MM.1S (cell line): ENCODE measurements at regions not wholly inside any gene's neighbourhood (a gene's known extent, or its start where the extent isn't known, plus 50 kb on each side); places are given as distances from the start of the nearest gene placed in this dataset.

Experiments used
- EZH2 ChIP-seq: fragments of 300-600 bp; sonication (generic); optimal IDR thresholded peaks from 2 replicates; pipeline ENCODE3; 2017; ENCODE audit warnings: low read depth, mild to moderate bottlenecking, antibody characterized with exemption, low read length, mixed read lengths
- TF ChIP-seq, protein P1 (sequence below): fragments of 300-600 bp; sonication (generic); IDR thresholded peaks from 2 replicates; pipeline ENCODE4 v1.5.1; 2016; ENCODE audit warnings: antibody characterized with exemption, low read length, mixed read lengths

DNA sequence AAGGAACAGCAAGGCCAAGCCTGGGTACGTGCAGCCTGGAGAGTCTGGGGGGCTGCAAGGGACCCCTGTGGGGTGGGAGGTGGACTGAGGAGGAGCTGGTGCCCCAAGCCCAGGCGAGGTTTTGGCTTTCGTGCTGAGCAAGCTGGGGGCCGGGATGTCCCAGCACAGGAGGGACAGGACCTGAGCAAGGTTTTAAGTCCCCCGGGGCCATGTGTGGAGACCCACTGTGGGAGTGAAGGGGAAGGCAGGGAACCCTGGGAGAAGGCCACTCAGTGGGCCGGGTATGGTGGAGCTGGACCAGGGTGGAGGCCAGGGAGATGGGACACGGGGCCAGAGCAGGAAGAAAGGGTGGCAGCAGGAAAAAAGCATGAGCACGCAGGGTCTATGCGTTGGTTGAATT is 419.2 kb upstream of the SULF2 start:
- TF ChIP-seq, protein P1, sequence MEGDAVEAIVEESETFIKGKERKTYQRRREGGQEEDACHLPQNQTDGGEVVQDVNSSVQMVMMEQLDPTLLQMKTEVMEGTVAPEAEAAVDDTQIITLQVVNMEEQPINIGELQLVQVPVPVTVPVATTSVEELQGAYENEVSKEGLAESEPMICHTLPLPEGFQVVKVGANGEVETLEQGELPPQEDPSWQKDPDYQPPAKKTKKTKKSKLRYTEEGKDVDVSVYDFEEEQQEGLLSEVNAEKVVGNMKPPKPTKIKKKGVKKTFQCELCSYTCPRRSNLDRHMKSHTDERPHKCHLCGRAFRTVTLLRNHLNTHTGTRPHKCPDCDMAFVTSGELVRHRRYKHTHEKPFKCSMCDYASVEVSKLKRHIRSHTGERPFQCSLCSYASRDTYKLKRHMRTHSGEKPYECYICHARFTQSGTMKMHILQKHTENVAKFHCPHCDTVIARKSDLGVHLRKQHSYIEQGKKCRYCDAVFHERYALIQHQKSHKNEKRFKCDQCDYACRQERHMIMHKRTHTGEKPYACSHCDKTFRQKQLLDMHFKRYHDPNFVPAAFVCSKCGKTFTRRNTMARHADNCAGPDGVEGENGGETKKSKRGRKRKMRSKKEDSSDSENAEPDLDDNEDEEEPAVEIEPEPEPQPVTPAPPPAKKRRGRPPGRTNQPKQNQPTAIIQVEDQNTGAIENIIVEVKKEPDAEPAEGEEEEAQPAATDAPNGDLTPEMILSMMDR: no peak
- no peak for TF ChIP-seq EZH2
